ENCODE measurements at regions not wholly inside any gene's neighbourhood (a gene's known extent, or its start where the extent isn't known, plus 50 kb on each side); places are given as distances from the start of the nearest gene placed in this dataset.

- DNase-seq, result no peak
- in situ Hi-C loops (cut with MboI; ENCODE audit: low pct_unique_long_range_greater_than_20kb, low sequenced_read_pairs), result no loop called here
Observed at GRCh38 chr3:21357241-21357640, 393.8 kb downstream of the ZNF385D start.

- in situ Hi-C loops (cut with MboI; ENCODE audit: low pct_unique_long_range_greater_than_20kb, low sequenced_read_pairs), result no loop called here
- DNase-seq, result no peak
Observed at GRCh38 chr3:21356402-21356801, 394.6 kb downstream of the ZNF385D start.

- in situ Hi-C loops (cut with MboI; ENCODE audit: low pct_unique_long_range_greater_than_20kb, low sequenced_read_pairs), result no loop called here
Observed at GRCh38 chr3:21345382-21345976, 405.5 kb downstream of the ZNF385D start.

GRCh38 chr3:21331857-21332256, 419.2 kb downstream of the ZNF385D start:
- in situ Hi-C loops (cut with MboI; ENCODE audit: low pct_unique_long_range_greater_than_20kb, low sequenced_read_pairs), result no loop called here
- DNase-seq, result no peak

More at GRCh38 chr3:21345382-21345976, 405.5 kb downstream of the ZNF385D start:
- DNase-seq, result no peak

GRCh38 chr3:21331321-21331720, 419.7 kb downstream of the ZNF385D start:
- in situ Hi-C loops (cut with MboI; ENCODE audit: low pct_unique_long_range_greater_than_20kb, low sequenced_read_pairs), result no loop called here
- no peak for DNase-seq

- in situ Hi-C loops (cut with MboI; ENCODE audit: low pct_unique_long_range_greater_than_20kb, low sequenced_read_pairs), result no loop called here
- DNase-seq, result no peak
Observed at GRCh38 chr3:21330293-21330692, 420.7 kb downstream of the ZNF385D start.

- in situ Hi-C loops (cut with MboI; ENCODE audit: low pct_unique_long_range_greater_than_20kb, low sequenced_read_pairs), result no loop called here
- no peak for DNase-seq
Observed at GRCh38 chr3:21328711-21329390, 422.2 kb downstream of the ZNF385D start.

GRCh38 chr3:21326704-21327475, 424.1 kb downstream of the ZNF385D start:
- in situ Hi-C loops (cut with MboI; ENCODE audit: low pct_unique_long_range_greater_than_20kb, low sequenced_read_pairs), result no loop called here
- no peak for DNase-seq

- in situ Hi-C loops (cut with MboI; ENCODE audit: low pct_unique_long_range_greater_than_20kb, low sequenced_read_pairs), result no loop called here
- DNase-seq, result no peak
Observed at GRCh38 chr3:21314688-21315087, 436.3 kb downstream of the ZNF385D start.

GRCh38 chr3:21310891-21311290, 440.1 kb downstream of the ZNF385D start:
- in situ Hi-C loops (cut with MboI; ENCODE audit: low pct_unique_long_range_greater_than_20kb, low sequenced_read_pairs), result no loop called here
- DNase-seq, result no peak

- in situ Hi-C loops (cut with MboI; ENCODE audit: low pct_unique_long_range_greater_than_20kb, low sequenced_read_pairs), result no loop called here
- no peak for DNase-seq
Observed at GRCh38 chr3:21310161-21310560, 440.8 kb downstream of the ZNF385D start.

- DNase-seq, result no peak
- in situ Hi-C loops (cut with MboI; ENCODE audit: low pct_unique_long_range_greater_than_20kb, low sequenced_read_pairs), result no loop called here
Observed at GRCh38 chr3:21297304-21297703, 453.7 kb downstream of the ZNF385D start.

GRCh38 chr3:21294768-21295167, 456.2 kb downstream of the ZNF385D start:
- in situ Hi-C loops (cut with MboI; ENCODE audit: low pct_unique_long_range_greater_than_20kb, low sequenced_read_pairs), result no loop called here
- DNase-seq, result no peak

- in situ Hi-C loops (cut with MboI; ENCODE audit: low pct_unique_long_range_greater_than_20kb, low sequenced_read_pairs), result no loop called here
- DNase-seq, result no peak
Observed at GRCh38 chr3:21292971-21293370, 458.0 kb downstream of the ZNF385D start.

GRCh38 chr3:21290557-21290956, 460.5 kb downstream of the ZNF385D start:
- in situ Hi-C loops (cut with MboI; ENCODE audit: low pct_unique_long_range_greater_than_20kb, low sequenced_read_pairs), result no loop called here
- no peak for DNase-seq

GRCh38 chr3:21274079-21274571, 476.9 kb downstream of the ZNF385D start:
- in situ Hi-C loops (cut with MboI; ENCODE audit: low pct_unique_long_range_greater_than_20kb, low sequenced_read_pairs), result no loop called here
- DNase-seq, result no peak

GRCh38 chr3:21273259-21274025, 477.6 kb downstream of the ZNF385D start:
- no peak for DNase-seq
- in situ Hi-C loops (cut with MboI; ENCODE audit: low pct_unique_long_range_greater_than_20kb, low sequenced_read_pairs), result no loop called here

- no peak for DNase-seq
- in situ Hi-C loops (cut with MboI; ENCODE audit: low pct_unique_long_range_greater_than_20kb, low sequenced_read_pairs), result no loop called here
Observed at GRCh38 chr3:21271606-21272016, 479.4 kb downstream of the ZNF385D start.

- DNase-seq, result no peak
- in situ Hi-C loops (cut with MboI; ENCODE audit: low pct_unique_long_range_greater_than_20kb, low sequenced_read_pairs), result no loop called here
Observed at GRCh38 chr3:21269882-21270281, 481.1 kb downstream of the ZNF385D start.
